HG03565 (cell line): ENCODE measurements at regions not wholly inside any gene's neighbourhood (a gene's known extent, or its start where the extent isn't known, plus 50 kb on each side); places are given as distances from the start of the nearest gene placed in this dataset.
A peak's percentile ranks its signal among the peaks of the same experiment; 100 is the strongest.
"Not testable (repeated sequence)": the region's sequence is repeated elsewhere in the genome, so short reads cannot be mapped to it uniquely, and the experiment has no call there.

Source experiments
- ATAC-seq: cut with Tn5 transposase; IDR thresholded peaks from one replicate; pipeline ENCODE4 v1.9.1; 2021; ENCODE audit warnings: mild to moderate bottlenecking, moderate library complexity; ENCODE audit not compliant: unreplicated experiment

- no peak for ATAC-seq
Measured at GRCh38 chr2:183522489-183523266, 398.4 kb downstream of the NUP35 start.

- peak; percentile 70 for ATAC-seq
Measured at GRCh38 chr2:183530333-183530901, 406.2 kb downstream of the NUP35 start.

- ATAC-seq: no peak
Measured at GRCh38 chr2:183532514-183532913, 408.3 kb downstream of the NUP35 start.

DNA sequence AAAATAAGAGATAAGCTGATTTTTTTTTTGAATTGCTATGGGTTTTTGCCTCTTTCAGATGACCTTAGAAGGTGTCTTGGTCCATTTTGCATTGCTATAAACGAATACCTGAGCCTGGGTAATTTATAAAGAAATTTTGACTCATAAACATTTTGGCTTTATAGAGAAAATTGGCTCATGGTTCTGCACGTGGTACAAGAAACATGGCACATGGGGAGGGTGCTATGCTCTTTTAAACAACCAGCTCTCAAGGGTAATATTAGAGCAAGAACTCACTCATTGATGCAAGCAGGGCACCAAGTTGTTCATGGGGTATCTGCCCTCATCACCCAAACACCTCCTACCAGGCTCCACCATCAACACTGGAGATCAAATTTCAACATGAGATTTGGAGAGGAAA lies 408.8 kb downstream of the NUP35 start:
- no peak for ATAC-seq

GRCh38 chr2:183536290-183536689 lies 412.0 kb downstream of the NUP35 start:
- no peak for ATAC-seq

GRCh38 chr2:183536714-183537113 lies 412.5 kb downstream of the NUP35 start:
- no peak for ATAC-seq

DNA sequence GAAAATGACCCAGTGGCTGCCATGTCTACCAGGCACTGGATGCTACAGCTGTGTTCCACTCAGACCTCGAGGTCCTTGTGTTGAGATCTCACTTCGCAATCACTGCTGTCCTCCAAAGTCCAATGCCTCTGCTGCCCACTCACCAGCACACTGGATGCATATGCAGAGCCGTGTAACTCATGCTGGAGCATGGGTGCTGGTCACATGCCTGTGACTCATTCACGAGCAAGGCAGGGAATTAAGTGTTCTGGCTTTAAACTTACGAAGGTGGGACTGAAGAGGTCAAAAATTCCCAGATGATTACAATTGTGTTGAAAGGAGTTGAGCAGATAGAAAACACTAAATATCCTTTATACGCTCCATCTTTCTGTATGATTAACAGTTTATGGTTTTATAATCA lies 417.5 kb downstream of the NUP35 start:
- no peak for ATAC-seq

DNA sequence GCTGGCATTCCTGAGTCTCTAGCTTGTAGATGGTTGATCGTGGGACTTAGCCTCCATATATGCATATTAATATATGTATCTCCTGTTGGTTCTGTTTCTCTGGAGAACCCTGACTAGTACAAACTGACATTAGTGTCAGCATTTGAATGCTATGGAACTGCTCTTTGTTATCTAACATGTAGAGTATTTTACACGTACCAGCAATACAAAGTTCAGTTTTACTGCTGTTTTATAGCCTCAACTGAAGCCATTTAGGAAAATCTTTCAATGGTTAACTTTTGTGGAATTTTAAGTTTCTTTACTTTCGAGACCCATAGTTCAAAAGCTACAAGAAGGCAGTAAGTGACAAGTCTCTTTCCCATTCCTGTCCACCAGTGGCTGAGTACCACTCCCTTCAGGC lies 418.4 kb downstream of the NUP35 start:
- ATAC-seq: no peak

GRCh38 chr2:183543222-183543621 lies 419.0 kb downstream of the NUP35 start:
- no peak for ATAC-seq

DNA sequence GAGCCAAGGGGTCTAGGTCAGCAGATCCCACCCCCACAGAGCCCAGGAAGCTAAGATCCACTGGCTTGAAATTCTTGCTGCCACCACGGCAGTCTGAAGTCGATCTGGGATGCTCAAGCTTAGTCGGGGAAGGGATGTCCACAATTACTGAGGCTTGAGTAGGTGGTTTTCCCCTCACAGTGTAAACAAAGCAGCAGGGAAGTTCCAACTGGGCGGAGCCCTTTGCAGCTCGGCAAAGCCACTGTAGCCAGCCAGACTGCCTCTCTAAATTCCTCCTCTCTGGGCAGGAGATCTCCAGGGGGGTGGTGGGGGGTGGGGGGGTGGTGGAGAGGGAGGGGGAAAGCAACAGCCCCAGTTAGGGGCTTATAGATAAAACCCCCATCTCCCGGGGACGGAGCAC lies 419.5 kb downstream of the NUP35 start:
- peak; percentile 95 for ATAC-seq

GRCh38 chr2:183546560-183547350 lies 422.5 kb downstream of the NUP35 start:
- ATAC-seq: not testable (repeated sequence)

DNA sequence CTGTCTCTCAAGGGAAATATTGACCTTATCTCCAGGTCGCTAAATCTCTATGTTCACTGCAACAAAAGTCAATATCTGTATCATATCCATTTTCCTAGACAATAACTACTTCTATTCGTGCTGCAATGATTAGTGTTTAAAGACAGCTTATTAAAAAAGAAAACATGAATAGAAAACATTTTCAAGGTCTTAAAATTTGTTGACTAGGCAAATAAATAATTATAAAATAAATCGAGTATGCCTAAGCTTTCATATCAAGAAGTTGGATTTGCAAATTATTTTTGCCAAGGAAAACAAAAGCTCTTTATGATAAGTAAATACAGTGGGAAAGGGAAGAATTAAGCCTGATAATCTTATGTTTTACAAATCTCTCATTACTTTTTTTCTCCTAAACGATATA lies 428.5 kb downstream of the NUP35 start:
- no peak for ATAC-seq

- no peak for ATAC-seq
Measured at GRCh38 chr2:183564726-183565125, 440.5 kb downstream of the NUP35 start.

- ATAC-seq: no peak
Measured at GRCh38 chr2:183575481-183575880, 451.2 kb downstream of the NUP35 start.

DNA sequence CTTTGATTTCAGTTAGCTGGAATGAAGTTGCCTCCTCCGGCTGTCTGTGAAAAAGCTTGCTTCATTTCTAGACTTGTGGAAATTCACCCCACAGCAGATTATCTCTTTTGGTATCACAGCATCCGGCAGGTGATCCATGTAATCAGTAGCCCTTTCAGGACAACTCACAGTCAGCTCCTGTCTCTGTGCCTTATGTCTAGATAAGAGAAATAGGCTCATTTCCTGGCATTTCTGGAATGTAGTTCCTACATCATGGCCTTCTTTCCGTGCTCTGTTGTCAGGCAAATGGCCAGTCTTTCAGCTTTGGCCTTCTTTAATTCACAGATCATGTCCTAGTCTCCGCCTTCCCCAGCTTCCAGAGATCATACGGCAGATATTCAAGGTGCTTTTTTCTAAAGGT lies 455.4 kb downstream of the NUP35 start:
- ATAC-seq: no peak

DNA sequence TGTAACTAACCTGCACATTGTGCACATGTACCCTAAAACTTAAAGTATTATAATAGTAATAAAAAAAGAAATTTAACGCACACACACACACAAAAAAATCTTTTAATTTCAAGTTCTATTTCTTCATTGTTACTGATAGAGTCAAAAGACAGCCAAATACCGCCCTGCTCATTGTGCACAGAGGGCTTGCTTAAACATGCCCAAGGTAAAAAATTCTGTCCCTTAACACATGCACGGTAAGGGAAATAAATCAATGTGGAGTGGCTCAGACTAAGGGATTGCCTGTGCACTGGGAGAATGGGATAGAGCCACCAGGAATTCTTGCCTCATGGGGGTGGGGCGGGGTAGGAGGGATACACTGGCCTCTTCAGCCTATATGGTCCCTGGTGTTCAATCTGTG lies 468.0 kb downstream of the NUP35 start:
- ATAC-seq: no peak

- no peak for ATAC-seq
Measured at GRCh38 chr2:183594150-183594549, 469.9 kb downstream of the NUP35 start.

DNA sequence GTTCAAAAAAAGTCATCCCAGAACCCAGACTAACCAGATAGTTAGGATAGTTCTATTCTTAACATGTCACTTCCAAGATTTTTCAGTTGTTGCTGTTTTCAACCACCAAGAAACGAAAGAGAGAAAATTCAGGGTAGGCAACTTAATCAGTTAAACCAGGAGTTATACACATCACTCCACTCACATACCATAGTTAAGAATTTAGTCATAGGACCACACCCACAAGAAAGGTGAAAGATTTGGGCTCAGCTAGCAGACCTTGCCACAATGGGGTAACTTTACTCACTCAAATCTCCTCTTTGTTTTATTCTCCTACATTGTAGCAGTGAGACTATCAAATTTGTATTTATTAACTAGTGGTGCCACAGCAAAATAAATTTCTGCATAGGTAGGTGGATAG lies 473.6 kb downstream of the NUP35 start:
- no peak for ATAC-seq

DNA sequence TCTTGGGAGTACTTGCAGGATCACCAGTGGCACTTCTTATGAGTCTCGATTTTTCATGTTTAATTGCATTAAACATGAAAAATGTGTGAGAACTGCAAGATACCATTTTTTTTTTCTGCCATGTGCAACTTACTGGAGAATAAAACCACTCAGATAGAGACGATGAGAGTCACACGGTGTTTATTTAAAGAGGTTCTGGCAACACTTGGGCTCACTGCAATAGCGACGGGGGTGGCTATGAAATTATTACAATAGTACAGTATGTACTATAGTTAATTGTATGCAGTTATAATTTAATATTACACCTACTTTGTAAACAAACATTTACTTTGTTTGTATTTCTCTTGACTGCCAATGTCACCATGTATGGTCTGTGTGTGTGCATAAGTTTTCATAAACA lies 479.8 kb downstream of the NUP35 start:
- no peak for ATAC-seq

GRCh38 chr2:183605440-183605839 lies 481.2 kb downstream of the NUP35 start:
- no peak for ATAC-seq

DNA sequence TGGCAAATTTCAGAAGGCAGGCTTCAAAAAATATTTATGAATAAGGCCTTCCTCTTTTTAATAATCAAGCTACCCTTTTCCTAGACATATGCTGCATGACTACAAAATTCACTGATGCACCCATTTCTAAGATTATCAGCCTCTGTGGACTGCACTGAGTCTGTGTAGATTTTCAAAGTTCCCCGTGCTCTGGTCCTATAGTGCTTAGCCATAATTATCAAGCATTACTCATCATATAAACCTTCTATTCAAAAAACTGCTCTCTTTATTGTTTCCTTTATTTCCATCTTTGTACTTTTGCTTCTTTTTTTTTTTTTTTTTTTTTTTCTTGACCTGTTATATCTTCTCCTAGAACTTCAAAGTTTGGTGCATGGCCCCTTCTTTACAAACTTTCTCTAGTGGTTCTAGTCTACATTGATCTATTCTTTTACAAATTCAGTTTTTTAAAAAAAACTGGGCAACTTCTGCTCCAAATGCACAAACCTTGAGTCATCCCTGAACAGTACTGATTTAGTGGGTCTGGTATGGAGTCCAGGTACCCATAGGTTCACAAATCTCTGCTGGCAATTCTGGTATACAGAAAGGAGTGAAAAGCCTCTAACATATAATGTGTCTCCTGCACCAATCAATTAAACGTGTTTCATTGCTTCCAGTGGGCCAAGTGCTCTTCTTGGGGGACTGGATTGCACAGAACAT lies 481.9 kb downstream of the NUP35 start:
- ATAC-seq: no peak
